Prostate gland (tissue), 2 donors: ENCODE measurements at regions not wholly inside any gene's neighbourhood (a gene's known extent, or its start where the extent isn't known, plus 50 kb on each side); places are given as distances from the start of the nearest gene placed in this dataset.

Experiments used
- DNase-seq: peaks from one replicate; pipeline ENCODE4 v3.0.0-alpha.2; 2019; ENCODE audit warnings: low spot score
- H3K27ac ChIP-seq, 2 donors: fragments of 200-600 bp; sonication (generic); 2 replicates each; pipeline ENCODE4 v1.5.1; 2017 to 2019
- H3K27me3 ChIP-seq: fragments of 200-600 bp; sonication (generic); replicated peaks from 2 replicates; pipeline ENCODE4 v1.5.1; 2019; ENCODE audit not compliant: insufficient read depth
- H3K36me3 ChIP-seq, 2 donors: fragments of 200-600 bp; sonication (generic); 1 replicate in 1 of 2; 2 replicates in 1 of 2; pipeline versions ENCODE4 v1.5.1 to v1.8.1; 2017 to 2019
- H3K4me1 ChIP-seq: fragments of 200-600 bp; sonication (generic); replicated peaks from 2 replicates; pipeline ENCODE4 v1.5.1; 2019
- H3K4me3 ChIP-seq, 2 donors: fragments of 200-600 bp; sonication (generic); 2 replicates each; pipeline ENCODE4 v1.5.1; 2017 to 2019
- H3K9me3 ChIP-seq: fragments of 200-600 bp; sonication (generic); 2 replicates; pipeline ENCODE4 v1.5.1; 2017
- CTCF ChIP-seq, 4 experiments: fragments of 200-600 bp in 2 of 4; fragments of 450-650 bp in 2 of 4; sonication (generic) in 2 of 4; IDR thresholded peaks; 1 replicate in 3 of 4; 2 replicates in 1 of 4; pipeline ENCODE4 v1.5.1; 2016 to 2019; ENCODE audit warnings: antibody characterized with exemption in 4 of 4, mild to moderate bottlenecking in 2 of 4, moderate library complexity in 2 of 4
- POLR2A ChIP-seq: fragments of 450-650 bp; IDR thresholded peaks from one replicate; pipeline ENCODE4 v1.6.1; 2016; ENCODE audit warnings: antibody characterized with exemption, mild to moderate bottlenecking
- POLR2AphosphoS5 ChIP-seq: sonication (generic); formaldehyde crosslinking; IDR thresholded peaks from one replicate; pipeline ENCODE4 v1.6.1; 2017; ENCODE audit warnings: antibody characterized with exemption
- WGBS: methylation state at CpG from one replicate; pipeline ENCODE4 v1.1.5; 2018; 5-methylcytosine and 5-hydroxymethylcytosine counted together
- intact Hi-C: fragments of 100-400 bp; cut with DNase I; formaldehyde crosslinking; loops from one replicate; pipeline ENCODE4 v1.14.2; 2022

GRCh38 chr7:88363869-88364268 is 57.2 kb upstream of the STEAP4 start:
- no peak for DNase-seq
- no peak overlapping the region for H3K4me3 ChIP-seq
- no peaks in the 10 kb centered on the region for H3K4me1 ChIP-seq
- intact Hi-C loops = no loop called here
- WGBS = 81% methylated on average over 2 of the region's 2 CpGs
- H3K27ac ChIP-seq = no peak overlapping the region
- no peaks in the 10 kb centered on the region for H3K36me3 ChIP-seq
- no peaks in the 10 kb centered on the region for H3K9me3 ChIP-seq
- no peak for TF ChIP-seq POLR2AphosphoS5
- TF ChIP-seq CTCF (IDR thresholded peaks at IDR 0.05) = no peak
- no peak for TF ChIP-seq POLR2A
- no peaks in the 10 kb centered on the region for H3K27me3 ChIP-seq

GRCh38 chr7:88363249-88363648 is 56.6 kb upstream of the STEAP4 start:
- intact Hi-C loops = no loop called here
- no peaks in the 10 kb centered on the region for H3K4me1 ChIP-seq

GRCh38 chr7:88361357-88361756 is 54.7 kb upstream of the STEAP4 start:
- Histone ChIP-seq H3K36me3 (no peaks in the 10 kb centered on the region), H3K27ac (no peak overlapping the region), H3K9me3 (no peaks in the 10 kb centered on the region), H3K4me3 (no peak overlapping the region), H3K4me1 (no peaks in the 10 kb centered on the region), H3K27me3 (no peaks in the 10 kb centered on the region)
- 64% methylated on average over 5 of the region's 5 CpGs for WGBS
- intact Hi-C loops = no loop called here
- no peak for DNase-seq
- TF ChIP-seq CTCF (IDR thresholded peaks at IDR 0.05) (no peak), POLR2AphosphoS5 (no peak), POLR2A (no peak)

More at GRCh38 chr7:88363249-88363648, 56.6 kb upstream of the STEAP4 start:
- no peaks in the 10 kb centered on the region for H3K36me3 ChIP-seq
- H3K27me3 ChIP-seq = no peaks in the 10 kb centered on the region
- DNase-seq = no peak
- TF ChIP-seq CTCF (IDR thresholded peaks at IDR 0.05) (no peak), POLR2A (no peak), POLR2AphosphoS5 (no peak)
- WGBS = 89% methylated on average over 7 of the region's 7 CpGs
- H3K4me3 ChIP-seq = no peak overlapping the region
- H3K27ac ChIP-seq = no peak overlapping the region
- no peaks in the 10 kb centered on the region for H3K9me3 ChIP-seq

- Histone ChIP-seq H3K4me3 (no peak overlapping the region), H3K9me3 (no peaks in the 10 kb centered on the region), H3K4me1 (no peaks in the 10 kb centered on the region), H3K27me3 (no peaks in the 10 kb centered on the region), H3K27ac (no peak overlapping the region), H3K36me3 (no peaks in the 10 kb centered on the region)
- intact Hi-C loops = no loop called here
- no peak for DNase-seq
- TF ChIP-seq POLR2AphosphoS5 (no peak), POLR2A (no peak), CTCF (IDR thresholded peaks at IDR 0.05) (no peak)
- 96% methylated on average over 2 of the region's 2 CpGs for WGBS
Measured at GRCh38 chr7:88358881-88359280, 52.2 kb upstream of the STEAP4 start.

GRCh38 chr7:88358526-88358838 is 51.8 kb upstream of the STEAP4 start:
- TF ChIP-seq POLR2A (no peak), CTCF (IDR thresholded peaks at IDR 0.05) (no peak), POLR2AphosphoS5 (no peak)
- Histone ChIP-seq H3K4me1 (no peaks in the 10 kb centered on the region), H3K27ac (no peak overlapping the region), H3K27me3 (no peaks in the 10 kb centered on the region), H3K36me3 (no peaks in the 10 kb centered on the region), H3K9me3 (no peaks in the 10 kb centered on the region), H3K4me3 (no peak overlapping the region)
- WGBS = 64% methylated on average over 2 of the region's 2 CpGs
- DNase-seq = no peak
- intact Hi-C loops = no loop called here
